SKM-1 treated with dmso at 0.1 percent for 144 hours (cell line): ENCODE measurements at regions not wholly inside any gene's neighbourhood (a gene's known extent, or its start where the extent isn't known, plus 50 kb on each side); places are given as distances from the start of the nearest gene placed in this dataset.

Experiments used
- DNase-seq: peaks from one replicate; lab custom pipeline; 2025; ENCODE audit not compliant: unreplicated experiment; lab: John Stamatoyannopoulos, UW

DNA sequence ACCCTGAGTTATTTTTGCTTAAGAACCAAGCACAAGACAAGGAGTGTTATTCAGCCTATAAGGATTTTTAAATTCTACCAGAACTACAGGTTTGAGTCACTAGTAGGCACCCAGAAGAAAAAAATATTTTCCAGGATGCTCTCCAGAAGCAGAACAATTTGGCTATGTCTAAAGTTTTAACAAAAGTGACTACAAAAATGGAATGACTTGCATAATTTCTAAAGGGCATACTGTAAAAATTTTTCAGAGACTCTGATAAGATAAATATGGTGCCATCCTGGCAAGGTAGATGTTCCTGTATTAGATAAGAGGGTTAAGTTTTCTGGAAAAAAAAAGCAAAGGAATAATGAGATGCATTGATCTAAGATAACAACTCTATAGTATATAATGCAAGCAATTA lies 68.6 kb upstream of the FAM9A start:
- DNase-seq = no peak

DNA sequence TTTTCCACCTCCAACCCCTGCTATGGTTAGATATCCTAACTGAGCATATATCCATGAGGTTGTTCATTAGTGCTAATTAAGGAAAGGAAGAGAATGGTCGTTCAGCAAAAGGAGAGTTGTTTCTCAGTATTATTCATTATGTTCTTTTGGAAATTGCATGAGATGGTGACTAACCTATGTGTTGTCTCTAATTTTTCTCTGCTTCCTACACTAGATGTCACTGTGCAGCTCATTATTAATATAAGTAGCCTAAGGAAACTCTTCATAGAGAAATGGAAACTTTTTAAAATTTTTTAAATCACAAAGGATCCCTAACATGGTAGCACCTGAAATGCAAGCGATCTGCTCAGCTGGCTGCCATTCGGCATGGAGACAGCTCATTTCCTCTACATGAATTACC lies 67.7 kb upstream of the FAM9A start:
- DNase-seq = no peak

DNA sequence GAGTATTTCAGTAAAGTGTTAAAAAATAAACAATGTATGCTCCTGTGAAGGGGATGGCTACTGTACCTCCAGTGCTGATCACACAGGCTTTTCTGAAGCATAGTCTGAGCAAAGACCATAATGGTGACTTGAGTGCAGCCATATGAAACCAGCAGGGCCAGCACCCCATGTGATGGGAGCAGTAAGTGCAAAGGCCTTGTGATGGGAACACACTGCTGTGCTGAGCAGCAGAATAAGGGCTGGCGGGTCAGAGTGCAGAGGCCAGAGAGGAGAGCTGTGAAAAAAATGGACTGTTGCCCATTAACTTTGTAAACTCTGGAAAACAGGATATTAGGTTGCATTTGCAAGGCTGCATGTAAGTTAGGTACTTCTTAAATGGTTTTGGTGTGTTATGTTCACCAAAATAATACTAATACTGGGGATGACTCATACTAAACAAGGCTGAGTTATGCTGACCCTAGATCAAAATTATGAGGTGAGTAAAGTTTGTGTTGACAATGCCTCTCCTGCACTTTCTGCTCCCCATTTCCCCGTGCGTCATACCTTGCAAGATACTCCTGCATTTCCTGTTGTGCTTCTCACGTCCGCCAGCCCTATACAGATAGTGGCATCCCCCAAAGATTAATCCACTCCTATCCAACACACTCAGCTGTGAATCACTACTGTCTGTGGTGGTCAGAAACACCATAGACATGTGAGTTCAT lies 67.0 kb upstream of the FAM9A start:
- no peak for DNase-seq

DNA sequence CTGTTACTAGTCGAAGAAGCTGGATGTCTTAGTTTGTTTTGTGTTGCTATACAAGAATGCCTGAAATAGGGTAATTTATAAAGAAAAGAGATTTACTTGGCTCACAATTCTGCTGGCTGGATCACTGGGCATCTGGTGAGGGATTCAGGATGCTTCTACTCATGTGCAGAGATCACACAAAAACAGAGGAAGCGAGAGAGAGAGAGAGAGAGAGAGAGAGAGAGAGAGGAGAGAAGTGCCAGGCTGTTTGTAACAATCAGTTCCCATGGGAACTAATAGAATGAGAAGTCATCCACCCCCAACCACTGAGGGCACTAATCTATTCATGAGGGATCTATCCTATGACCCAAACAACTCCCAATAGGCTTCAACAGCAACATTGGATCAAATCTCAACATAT lies 66.2 kb upstream of the FAM9A start:
- DNase-seq = no peak

DNA sequence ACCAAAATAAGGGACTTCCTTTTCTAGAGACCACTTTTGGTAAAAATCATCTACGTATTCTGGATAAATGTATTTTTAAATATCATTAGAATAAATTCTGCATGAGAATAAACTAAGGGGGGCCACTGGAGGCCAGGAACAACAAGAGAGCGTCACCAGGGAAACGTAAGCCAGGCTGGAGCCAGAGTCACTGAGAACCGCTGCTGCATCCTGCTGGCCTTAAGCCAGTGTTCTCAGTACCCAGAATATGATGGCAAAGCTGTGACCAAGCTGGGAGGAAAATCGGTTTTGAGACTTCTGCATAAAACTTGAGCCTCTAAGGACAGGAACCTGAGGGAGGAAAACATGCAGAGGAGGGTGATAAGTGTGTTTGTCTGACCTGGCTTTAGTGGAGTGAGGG lies 63.0 kb upstream of the FAM9A start:
- no peak for DNase-seq

DNA sequence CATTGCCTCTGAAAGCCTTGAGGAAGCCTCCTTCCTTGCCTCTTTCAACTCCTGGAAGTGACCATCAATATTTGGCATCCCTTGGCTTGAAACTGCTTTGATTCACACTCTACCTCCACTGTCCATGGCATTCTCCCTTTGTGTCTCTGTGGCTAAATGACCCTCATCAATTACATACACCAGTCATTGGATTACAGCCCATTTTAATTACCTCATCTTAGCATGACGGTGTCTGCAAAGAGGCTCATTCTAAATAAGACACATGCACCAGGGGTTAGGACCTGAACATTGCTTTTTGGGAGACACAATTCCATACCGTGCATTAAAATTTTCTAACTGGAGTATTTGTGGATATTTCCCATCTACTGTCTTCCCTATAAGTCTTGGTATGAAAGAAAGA lies 60.7 kb upstream of the FAM9A start:
- no peak for DNase-seq

DNA sequence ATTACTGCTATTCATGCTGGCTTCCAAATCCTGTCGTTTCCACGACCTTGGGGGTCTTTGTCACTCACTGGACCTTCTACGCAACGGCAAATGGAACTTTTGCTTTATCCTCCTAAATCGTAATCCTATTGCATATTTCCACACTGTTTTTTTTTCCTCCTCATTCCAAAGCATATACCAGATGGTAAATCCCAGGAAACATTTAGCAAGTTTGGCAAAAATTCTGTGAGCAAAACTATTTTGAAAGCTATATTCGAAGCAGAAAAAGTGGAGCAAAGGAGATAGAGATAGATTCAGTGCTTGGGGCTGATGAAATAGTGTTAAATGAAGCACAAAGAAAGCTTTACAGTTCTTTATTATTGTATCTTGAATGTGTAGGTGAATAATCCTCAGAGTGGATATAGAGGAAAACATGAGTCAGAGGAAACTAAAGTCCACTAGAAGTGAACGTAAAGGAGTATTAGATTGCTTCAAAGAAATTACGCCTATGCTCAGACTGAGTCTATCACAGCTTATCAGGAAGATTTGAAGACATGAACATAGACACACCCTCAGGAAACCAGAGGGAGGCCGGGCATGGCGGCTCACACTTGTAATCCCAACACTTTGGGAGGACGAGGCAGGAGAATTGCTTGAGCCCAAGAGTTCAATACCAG lies 50.2 kb upstream of the FAM9A start:
- no peak for DNase-seq
